OCI-LY3 (cell line): ENCODE measurements at regions not wholly inside any gene's neighbourhood (a gene's known extent, or its start where the extent isn't known, plus 50 kb on each side); places are given as distances from the start of the nearest gene placed in this dataset.
"Not testable (repeated sequence)": the region's sequence is repeated elsewhere in the genome, so short reads cannot be mapped to it uniquely, and the experiment has no call there.

ENCODE experiments used
- CTCF ChIP-seq: fragments of 200-600, 300-600 bp; sonication (generic); IDR thresholded peaks from 2 replicates; pipeline ENCODE4 v1.5.1; 2014; ENCODE audit warnings: antibody characterized with exemption, low read length, low read depth
- EZH2phosphoT487 ChIP-seq: fragments of 200-600 bp; shearing (Covaris generic); IDR thresholded peaks from 2 replicates; pipeline ENCODE4 v1.6.1; 2018; ENCODE audit warnings: antibody characterized with exemption, mixed run types, low read depth

GRCh38 chr1:121582898-121583297, 398.1 kb downstream of the SRGAP2C start:
- not testable (repeated sequence) for TF ChIP-seq CTCF, EZH2phosphoT487
